Neural progenitor cell (in vitro differentiated cells): ENCODE measurements at regions not wholly inside any gene's neighbourhood (a gene's known extent, or its start where the extent isn't known, plus 50 kb on each side); places are given as distances from the start of the nearest gene placed in this dataset.

Source experiments
- DNase-seq: peaks from one replicate; pipeline ENCODE4 v3.0.0-alpha.2; 2016; ENCODE audit warnings: low spot score
- H2AFZ ChIP-seq: fragments of 200-600 bp; sonication (generic); replicated peaks from 2 replicates; pipeline ENCODE4 v1.6.1; 2016; ENCODE audit warnings: antibody characterized with exemption
- H3F3A ChIP-seq: fragments of 200-600 bp; sonication (generic); 2 replicates; pipeline ENCODE4 v1.6.1; 2016; ENCODE audit warnings: antibody characterized with exemption, low read depth
- H3K27ac ChIP-seq: fragments of 200-600 bp; sonication (generic); 2 replicates; pipeline ENCODE4 v1.5.1; 2016; ENCODE audit warnings: mild to moderate bottlenecking
- H3K27me3 ChIP-seq: fragments of 200-600 bp; sonication (generic); 2 replicates; pipeline ENCODE4 v1.6.1; 2016; ENCODE audit warnings: mild to moderate bottlenecking, moderate library complexity
- H3K36me3 ChIP-seq: fragments of 200-600 bp; sonication (generic); 2 replicates; pipeline ENCODE4 v1.5.1; 2016
- H3K4me1 ChIP-seq: fragments of 200-600 bp; sonication (generic); 2 replicates; pipeline ENCODE4 v1.6.1; 2016; ENCODE audit warnings: mixed run types
- H3K4me2 ChIP-seq: fragments of 200-600 bp; sonication (generic); 2 replicates; pipeline ENCODE4 v1.6.1; 2016
- H3K4me3 ChIP-seq: fragments of 200-600 bp; sonication (generic); 2 replicates; pipeline ENCODE4 v1.5.1; 2016
- H3K79me2 ChIP-seq: fragments of 200-600 bp; sonication (generic); 2 replicates; pipeline ENCODE4 v1.6.1; 2016; ENCODE audit warnings: low read depth
- H3K9ac ChIP-seq: fragments of 200-600 bp; sonication (generic); 2 replicates; pipeline ENCODE4 v1.6.1; 2016
- H3K9me3 ChIP-seq: fragments of 200-600 bp; sonication (generic); 2 replicates; pipeline ENCODE4 v1.5.1; 2016; ENCODE audit warnings: low read depth
- H4K20me1 ChIP-seq: fragments of 200-600 bp; sonication (generic); 2 replicates; pipeline ENCODE4 v1.6.1; 2016; ENCODE audit warnings: low read depth
- H3K27ac Mint-ChIP-seq: 3 replicates; pipeline ENCODE4 v1.8.0; 2021; ENCODE audit warnings: mixed read lengths
- H3K27me3 Mint-ChIP-seq: 2 replicates; pipeline ENCODE4 v1.8.0; 2022; ENCODE audit warnings: low read depth, mild to moderate bottlenecking, inconsistent platforms, moderate library complexity, mixed read lengths; ENCODE audit not compliant: insufficient read depth
- H3K36me3 Mint-ChIP-seq: 3 replicates; pipeline ENCODE4 v1.8.0; 2021; ENCODE audit warnings: mixed read lengths
- H3K4me1 Mint-ChIP-seq: 3 replicates; pipeline ENCODE4 v1.8.0; 2021; ENCODE audit warnings: mixed read lengths
- H3K4me3 Mint-ChIP-seq: 3 replicates; pipeline ENCODE4 v1.8.0; 2021; ENCODE audit warnings: mild to moderate bottlenecking, moderate library complexity, mixed read lengths
- H3K9me3 Mint-ChIP-seq: 3 replicates; pipeline ENCODE4 v1.8.0; 2020; ENCODE audit warnings: mixed read lengths
- CTCF ChIP-seq: fragments of 200-600 bp; sonication (generic); IDR thresholded peaks from 2 replicates; pipeline ENCODE4 v1.5.1; 2017; ENCODE audit warnings: antibody characterized with exemption, mild to moderate bottlenecking
- EZH2 ChIP-seq: fragments of 200-600 bp; sonication (generic); IDR thresholded peaks from 2 replicates; pipeline ENCODE4 v1.6.1; 2017; ENCODE audit warnings: antibody characterized with exemption, mild to moderate bottlenecking, moderate library complexity
- EZH2phosphoT487 ChIP-seq: fragments of 200-600 bp; sonication (generic); IDR thresholded peaks from 2 replicates; pipeline ENCODE4 v1.6.1; 2017; ENCODE audit warnings: antibody characterized with exemption

- no peaks in the 10 kb centered on the region for H3K36me3 Mint-ChIP-seq
- no peak overlapping the region for H3K4me3 ChIP-seq
- H3K27ac ChIP-seq: no peak overlapping the region
- peaks cover 2% of the 10 kb centered on the region for H3K9me3 Mint-ChIP-seq
- no peaks in the 10 kb centered on the region for H3F3A ChIP-seq
- H3K36me3 ChIP-seq: no peaks in the 10 kb centered on the region
- no peak overlapping the region for H3K27ac Mint-ChIP-seq
- no peaks in the 10 kb centered on the region for H3K79me2 ChIP-seq
- no peaks in the 10 kb centered on the region for H4K20me1 ChIP-seq
- H3K27me3 Mint-ChIP-seq: no peaks in the 10 kb centered on the region
- H3K4me1 ChIP-seq: no peaks in the 10 kb centered on the region
- H3K4me2 ChIP-seq: no peak overlapping the region
- no peaks in the 10 kb centered on the region for H3K9me3 ChIP-seq
- H3K9ac ChIP-seq: no peak overlapping the region
- no peaks in the 10 kb centered on the region for H3K27me3 ChIP-seq
- no peak overlapping the region for H2AFZ ChIP-seq
- no peak for DNase-seq
- TF ChIP-seq EZH2phosphoT487 (no peak), EZH2 (no peak), CTCF (no peak)
- H3K4me1 Mint-ChIP-seq: peaks cover 8% of the 10 kb centered on the region
- H3K4me3 Mint-ChIP-seq: no peak overlapping the region
Observed at GRCh38 chr4:145988628-145989027, 50.0 kb upstream of the ZNF827 start.
